Loucy (cell line): ENCODE measurements at regions not wholly inside any gene's neighbourhood (a gene's known extent, or its start where the extent isn't known, plus 50 kb on each side); places are given as distances from the start of the nearest gene placed in this dataset.

Experiments used
- CTCF ChIP-seq: fragments of 200-600 bp; sonication (generic); conservative IDR thresholded peaks from 2 replicates; pipeline ENCODE4 v1.5.1; 2014; ENCODE audit warnings: mild to moderate bottlenecking, antibody characterized with exemption, low read length
- EZH2phosphoT487 ChIP-seq: fragments of 200-600 bp; IDR thresholded peaks from 2 replicates; pipeline ENCODE4 v1.6.1; 2018; ENCODE audit warnings: antibody characterized with exemption, mild to moderate bottlenecking, moderate library complexity, borderline replicate concordance

GRCh38 chr1:5802606-5803005, 189.6 kb downstream of the NPHP4 start:
- TF ChIP-seq CTCF (no peak), EZH2phosphoT487 (no peak)
